Activated CD4-positive, CD25-positive, alpha-beta regulatory T cell (primary cell): ENCODE measurements at regions not wholly inside any gene's neighbourhood (a gene's known extent, or its start where the extent isn't known, plus 50 kb on each side); places are given as distances from the start of the nearest gene placed in this dataset.

Source experiments
- DNase-seq, 4 experiments: peaks; one replicate each; lab custom pipeline; 2025; lab: John Stamatoyannopoulos, UW

DNA sequence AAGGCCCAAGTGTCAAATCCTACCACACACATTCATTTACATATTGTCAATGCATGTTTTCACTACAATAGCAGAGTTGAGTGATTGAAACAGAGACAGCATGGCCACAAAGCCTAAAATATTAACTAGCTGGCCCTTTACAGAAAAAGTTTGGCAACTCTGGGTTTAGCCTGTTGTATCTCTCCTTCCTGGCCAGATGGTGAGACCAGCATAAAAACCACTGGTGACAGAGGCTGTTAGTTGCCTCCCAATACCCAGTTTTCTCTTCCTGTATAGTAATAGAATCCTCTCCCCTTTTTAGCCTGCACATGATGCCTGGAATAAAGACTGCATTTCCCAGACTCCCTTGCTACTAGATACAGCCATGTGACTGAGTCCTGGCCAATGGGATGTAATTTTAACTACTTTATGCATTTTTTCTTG, 100.0 kb upstream of the TAB2 start:
- DNase-seq, result no peak

DNA sequence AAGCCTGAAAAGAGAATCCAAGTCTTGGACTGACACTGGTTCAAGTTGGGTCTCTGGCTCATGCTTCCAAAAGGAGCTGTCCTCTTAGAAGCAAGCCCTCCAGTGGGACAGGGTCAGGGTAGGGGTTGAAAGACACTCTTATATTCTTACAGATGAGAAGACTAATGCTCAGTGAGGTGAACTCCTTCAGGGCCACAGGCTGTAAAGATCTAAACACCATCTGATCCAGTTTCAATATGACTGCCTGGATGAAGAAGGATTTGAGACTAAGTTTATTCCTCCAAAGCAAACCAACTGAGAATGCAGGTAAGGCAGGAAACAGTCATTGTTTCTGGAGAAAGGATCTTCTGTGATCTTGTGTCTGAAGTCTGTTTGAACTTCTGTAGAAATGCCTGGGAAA, 99.0 kb upstream of the TAB2 start:
- no peak for DNase-seq

DNA sequence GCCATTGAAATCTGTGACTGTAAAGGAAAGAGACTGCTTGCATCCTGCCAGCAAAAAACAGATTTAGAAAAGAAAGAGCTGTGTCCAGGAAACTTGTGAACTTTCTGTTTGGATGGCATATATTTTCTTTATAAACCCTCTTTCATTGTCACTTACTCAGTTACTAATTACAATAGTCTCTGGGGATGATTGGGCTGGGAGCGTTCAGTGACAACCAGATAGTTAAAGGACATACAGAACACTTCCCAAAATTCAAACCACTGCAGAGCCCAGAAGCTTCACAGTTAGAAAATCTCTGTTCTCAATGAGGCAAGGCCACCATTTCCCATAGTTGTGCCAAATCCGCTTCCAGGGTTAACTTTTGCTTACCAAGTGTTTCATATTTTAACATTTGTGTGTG, 98.6 kb upstream of the TAB2 start:
- DNase-seq, result no peak

DNA sequence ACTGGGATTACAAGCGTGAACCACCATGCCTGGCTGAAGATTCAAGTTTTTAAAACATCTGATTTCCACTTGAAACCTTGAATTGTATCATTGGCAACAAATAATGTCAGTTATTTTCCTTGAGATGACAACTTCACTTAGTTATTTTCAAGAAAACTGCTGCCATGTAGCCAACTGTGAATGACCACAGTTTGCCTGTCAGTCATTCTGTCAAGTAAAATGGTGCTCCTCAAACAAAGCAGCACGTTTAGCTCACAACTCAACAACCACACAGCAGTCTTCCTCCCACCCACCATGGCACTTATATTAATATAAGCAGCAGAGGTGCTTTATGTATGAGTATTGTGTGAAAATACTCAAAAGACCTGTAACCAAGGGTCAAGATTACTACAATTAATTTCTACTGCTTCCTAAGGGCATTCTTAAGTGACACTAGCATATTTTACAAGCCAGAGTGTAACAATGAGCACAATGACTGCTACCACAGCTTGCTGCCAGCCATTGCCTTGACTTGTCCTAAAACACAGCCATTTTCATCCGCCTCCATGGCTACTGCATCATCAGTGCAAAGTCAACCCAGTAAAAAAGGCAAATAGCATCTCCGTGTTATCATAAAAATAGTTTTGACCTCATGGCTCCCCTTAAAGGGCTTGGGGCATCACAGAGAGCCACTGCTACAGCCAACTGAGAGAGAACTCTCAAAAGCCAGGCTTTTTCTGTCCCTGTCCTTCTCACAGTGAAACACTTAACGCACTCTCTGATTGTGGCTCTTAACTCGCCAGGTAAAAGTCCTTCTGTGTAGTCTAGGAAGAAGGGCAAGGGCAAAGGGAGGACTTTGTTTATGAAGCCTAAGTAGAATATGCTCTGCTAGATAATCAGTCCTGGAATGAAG, 96.4 kb upstream of the TAB2 start:
- DNase-seq, result no peak

DNA sequence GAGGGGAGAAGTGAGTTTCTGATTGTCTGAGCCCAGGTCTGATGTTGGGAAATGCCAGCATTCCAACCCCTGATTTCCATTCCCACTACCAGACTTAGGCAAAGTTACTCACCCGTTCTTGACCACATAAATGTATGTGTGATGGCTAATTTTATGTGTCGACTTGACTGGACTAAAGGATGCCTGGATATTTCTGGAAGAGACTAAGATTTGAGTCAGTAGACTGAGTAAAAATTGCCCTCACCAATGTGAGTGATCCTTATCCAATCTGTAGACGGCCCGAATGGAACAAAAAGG, 95.8 kb upstream of the TAB2 start:
- DNase-seq, result no peak

DNA sequence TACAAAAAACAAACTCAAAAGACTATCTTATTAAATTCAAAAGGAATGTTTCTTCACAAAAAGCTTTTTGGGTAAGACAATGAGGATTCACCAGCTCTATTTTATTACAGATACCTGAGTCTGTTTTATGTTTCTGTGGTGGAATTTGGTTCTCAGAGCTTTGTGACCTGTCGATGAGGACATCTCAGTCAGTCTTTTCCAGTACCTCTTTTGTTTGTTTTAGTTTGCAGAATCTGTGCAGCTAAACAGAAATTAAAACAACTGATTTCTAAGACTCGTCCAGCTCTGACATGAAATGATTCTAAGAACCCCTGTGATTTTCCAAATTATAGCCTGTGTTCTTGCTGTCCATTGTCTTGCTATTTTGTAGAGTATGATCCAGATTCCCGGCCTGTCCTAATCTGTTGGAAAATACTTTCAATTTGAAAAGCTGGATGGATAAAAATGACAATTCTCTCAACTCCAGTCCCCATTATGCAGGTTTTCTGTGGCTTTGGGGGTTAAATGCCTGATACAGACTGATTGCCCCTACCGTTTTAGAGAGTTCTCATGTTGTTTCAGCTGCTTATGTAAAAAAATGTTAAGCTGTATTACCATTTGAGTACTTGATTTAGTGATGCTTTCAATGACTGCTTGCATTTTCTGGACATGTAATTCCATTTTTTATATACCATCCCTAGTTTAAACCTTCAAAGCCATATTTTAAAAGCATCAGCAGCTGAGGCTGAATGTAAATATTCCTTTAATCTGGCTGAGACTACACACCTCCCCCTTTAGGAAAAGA, 94.2 kb upstream of the TAB2 start:
- DNase-seq, result no peak

DNA sequence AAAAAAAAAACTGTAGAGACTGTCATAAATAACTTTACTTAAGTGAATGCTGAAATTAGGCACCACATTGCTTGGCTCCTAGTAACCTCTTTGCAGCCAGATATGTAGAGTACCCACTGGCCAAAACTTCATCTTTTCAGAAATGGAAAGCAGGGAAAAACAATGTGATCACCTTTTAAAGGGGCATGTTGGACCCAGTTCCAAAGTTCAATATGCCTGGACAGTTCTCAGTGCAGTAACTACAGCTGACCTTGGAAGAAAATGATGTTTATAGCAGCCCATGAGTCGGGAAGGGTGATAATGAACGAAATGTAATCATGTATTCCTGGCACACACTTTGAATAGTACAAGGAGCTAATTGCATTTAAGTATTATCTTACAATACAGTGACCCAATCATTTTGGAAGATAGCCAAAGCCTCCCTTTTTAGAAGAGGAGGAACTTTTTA, 93.6 kb upstream of the TAB2 start:
- DNase-seq, result no peak

DNA sequence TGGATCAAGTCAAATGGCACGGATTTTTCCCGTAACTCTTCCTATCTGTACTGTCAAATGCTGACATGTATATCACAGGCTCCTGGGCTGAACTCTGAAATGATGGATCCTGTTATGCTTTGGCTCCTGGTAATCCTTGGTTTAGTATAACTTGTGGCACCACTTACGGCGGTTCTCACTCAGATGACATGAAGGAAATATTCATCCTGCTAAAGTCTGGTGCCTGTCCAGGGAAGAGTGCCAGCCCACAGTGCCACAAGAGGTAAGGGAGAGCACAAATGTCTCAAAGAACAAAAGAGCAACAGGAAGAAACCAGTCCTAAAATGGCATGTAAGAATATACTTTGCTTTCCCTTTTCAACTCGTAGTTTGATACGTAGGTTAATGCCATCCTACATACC, 93.1 kb upstream of the TAB2 start:
- DNase-seq, result no peak

DNA sequence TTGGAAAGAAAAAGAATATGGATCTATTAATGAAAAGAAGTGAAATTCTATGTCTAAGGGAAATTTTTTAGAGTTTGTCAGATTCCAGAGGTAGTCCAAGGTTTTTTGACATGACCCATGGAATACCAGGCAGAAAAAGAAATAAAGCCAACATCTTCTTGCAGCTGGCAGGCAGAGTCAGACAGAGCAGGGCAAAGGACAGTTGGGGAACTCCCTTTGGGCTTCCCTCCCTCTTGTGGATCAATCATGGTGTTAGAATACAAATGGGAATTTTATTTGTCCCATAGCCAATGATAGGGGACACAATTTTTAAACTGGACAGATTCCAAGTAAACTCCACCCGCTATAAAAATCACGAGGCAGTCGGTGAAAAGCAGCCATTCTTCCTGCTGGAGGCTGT, 92.1 kb upstream of the TAB2 start:
- DNase-seq, result no peak

DNA sequence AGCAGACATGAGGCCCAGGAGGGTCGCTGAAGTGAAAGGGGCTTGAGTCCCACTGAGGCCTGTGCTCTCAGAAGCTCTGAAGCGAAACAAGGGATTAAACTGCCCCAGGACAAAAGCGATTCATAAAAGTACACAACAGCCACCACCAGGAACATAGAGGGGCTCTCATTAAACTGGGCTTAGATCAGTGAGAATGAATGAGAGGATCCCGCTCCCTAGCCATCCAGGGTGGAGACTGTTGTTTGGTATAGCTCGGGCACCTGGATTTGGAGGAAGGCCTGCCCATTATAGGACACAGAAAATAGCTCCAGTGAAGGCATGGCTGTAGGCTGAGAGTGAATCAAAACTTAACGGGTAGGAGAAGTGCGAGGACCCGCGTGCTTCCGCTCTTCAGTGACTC, 91.6 kb upstream of the TAB2 start:
- DNase-seq, result no peak

DNA sequence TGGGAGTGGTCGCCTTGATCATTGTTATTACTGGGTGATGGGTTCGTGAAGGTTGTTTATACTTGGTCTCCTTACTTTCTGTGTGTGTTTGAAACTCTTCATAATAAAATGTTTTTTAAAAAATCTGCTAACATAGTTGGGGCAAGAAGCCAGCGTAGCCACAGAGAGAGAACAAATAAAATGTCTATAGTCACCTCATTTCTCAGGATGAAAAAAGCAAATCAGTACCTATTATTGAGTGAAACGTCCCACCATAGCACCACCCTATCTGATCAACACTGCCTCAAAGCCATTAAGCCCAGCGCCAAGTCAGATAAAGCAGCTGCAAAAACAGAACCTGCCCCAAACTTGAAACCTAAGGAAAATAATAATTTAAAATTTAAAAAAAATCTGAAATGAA, 89.7 kb upstream of the TAB2 start:
- DNase-seq, result no peak

DNA sequence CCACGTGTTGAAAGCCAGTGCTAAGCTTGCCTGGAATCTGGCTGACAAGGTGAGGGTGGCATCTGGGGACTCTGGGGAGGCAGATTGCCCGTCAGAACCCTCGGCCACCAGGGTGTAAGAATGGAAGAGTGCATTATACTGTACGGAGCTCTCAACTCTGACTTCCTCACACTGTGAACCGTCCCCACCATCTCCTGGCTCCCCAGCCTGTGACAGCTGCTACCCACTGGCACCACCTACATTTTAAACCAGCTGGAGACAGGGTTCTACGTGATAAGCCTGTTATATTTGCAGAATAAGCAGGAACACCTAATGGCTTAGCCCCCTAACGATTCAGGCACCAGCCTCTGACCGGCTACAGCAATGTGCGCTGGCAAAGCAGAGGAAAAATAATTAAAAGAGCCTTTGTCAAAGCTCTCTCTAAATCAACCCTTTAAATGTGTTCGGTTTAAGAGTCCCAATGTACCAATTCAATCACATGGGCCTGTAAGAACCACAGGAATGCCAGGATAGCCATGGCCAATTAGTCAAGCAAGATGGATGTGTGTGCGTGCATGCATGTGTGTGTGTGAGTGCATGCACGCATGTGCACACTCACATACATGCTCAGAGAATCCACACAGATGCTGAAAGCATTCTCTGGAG, 89.1 kb upstream of the TAB2 start:
- no peak for DNase-seq

DNA sequence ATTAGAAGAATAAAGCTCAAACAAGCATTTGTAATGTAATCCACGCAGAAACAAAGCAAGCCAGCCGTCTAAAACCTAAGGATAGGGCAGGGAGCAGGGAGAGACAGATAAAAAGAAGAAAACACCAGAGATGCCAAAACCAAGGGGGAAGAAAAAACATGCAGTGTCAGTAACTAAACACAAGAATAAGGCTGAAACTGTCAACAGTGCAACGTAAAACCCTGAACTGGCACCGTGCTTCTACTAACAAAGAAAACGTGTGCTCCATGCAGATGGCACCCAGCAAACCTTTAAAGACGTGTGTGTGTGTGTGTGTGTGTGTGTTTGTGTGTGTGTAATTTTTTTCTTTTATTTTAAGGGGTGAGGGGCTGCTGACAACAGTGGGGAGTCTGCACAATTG, 88.4 kb upstream of the TAB2 start:
- no peak for DNase-seq

DNA sequence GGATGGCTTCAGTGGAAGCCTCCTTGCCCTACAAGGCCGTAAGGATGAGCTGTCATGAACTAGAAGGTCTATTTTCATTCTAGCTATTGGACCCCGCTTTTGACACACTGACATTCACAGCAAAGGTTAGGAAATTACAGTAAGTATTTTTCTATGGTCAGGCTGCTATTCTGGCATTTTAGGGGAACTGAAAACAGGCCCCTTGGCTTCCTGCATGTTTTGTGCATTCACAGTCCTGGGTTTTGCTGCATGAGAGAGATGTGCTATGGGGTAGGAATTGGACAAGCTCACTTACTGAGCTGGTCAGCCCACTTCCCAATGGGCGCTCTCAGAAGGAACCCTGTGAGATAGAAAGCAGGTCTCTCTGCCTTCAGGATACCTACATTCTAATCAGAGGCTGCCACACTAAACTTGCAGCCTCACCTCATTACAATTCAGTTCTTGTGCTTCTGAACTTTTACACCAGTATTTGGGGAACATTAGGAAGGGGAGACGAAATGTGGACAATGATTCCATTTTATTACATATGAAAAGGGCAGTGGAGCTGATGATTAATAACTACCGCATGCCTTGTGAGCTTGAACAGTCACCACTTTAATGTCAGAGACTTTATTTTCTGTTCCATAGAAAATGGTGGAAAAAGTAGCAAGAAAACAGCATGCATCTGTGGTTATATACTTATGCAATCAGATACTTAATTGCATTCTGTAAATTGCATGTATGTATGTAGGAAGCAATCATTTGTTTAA, 86.6 kb upstream of the TAB2 start:
- DNase-seq, result no peak

DNA sequence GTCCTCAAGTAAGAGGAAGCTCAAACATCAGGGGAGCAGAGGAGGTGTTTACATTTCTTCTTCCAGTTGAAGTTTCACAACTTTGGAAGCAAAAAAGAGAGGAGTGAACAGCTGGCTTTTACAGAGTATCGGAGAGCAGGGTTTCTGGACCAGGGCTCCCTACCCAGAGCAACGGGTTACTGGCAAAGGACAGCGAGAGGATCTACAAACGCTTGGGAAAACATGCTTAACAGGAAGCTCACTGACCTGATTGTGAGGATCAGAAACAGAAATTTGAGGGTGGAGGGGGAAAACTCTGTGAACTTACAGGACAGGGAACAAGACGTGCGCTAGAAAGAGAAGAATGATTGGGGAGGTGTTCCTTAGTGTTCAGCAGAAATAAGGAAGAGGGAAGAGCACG, 85.7 kb upstream of the TAB2 start:
- no peak for DNase-seq

DNA sequence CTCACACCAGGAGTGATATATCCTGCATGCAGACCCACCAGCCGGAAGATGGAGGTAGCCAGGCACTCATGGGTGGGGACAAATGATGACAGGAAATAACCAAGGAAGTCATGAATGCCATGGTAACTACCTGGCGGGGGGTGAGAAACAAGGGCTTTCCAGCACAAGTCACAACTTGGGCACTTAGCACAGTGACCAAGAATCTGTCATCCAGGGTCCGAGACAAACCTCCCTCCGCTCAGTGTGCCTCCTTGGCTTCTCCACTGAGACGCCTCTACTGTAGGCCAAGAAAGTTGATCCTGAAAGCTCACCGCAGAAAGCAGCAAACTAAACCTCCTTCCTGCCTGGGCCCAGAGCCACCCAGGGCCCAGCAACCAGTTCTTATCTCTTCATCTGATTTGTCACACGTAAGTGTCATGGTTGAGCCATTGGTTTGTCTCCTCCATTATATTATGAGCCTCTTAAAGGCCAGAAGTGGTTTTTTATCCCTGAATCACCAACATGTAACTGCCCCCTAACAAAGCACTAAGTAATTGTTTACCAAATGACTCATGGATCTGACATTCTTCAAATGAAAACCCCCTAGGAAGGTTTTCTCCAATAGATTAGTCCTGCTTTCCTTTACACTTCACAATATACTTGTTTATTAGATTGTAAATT, 84.3 kb upstream of the TAB2 start:
- DNase-seq, result peak in 3 of 4 experiments; percentile 11 to 27 (median 14)

DNA sequence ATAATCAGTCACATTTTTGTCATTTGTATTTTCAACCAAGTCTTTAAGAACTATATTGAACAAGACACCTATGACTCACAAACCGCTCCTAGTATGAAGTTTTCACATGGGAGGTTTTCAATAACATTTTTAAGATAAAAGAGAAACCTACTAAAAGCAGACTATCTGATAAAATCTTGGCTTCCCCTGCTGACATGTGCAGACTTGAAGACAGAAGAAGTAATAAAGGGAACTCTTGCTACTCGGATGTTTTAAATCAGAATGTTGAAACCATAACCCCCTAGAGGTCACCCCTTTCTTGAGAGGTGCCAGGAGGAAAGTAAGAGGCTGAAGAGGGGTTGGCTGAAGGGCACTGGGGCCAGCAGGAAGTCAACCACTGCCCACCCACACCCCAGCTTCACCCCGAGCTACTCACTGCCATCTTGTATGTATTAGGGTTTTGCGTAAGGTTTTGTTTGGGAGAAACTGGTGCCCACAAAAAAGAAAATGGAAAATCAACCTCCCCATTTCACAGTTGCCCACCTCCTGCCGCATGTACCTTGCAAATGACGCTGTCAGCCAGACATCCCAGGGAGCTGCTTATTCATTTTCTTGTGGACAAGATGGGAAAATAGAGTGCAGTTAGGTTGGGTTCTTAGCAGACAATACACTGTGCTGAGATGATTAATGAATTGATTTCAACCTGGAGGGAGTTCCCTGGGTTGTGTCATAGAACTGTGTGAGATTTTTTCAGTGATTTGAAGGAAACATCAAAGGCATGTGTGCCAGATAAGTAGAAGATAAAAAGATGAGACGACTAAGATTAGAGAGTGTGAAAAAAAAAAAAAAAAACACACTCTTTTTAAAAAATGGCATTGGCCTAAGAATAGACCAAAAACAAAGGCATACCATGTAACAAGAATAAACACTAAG, 83.2 kb upstream of the TAB2 start:
- no peak for DNase-seq

DNA sequence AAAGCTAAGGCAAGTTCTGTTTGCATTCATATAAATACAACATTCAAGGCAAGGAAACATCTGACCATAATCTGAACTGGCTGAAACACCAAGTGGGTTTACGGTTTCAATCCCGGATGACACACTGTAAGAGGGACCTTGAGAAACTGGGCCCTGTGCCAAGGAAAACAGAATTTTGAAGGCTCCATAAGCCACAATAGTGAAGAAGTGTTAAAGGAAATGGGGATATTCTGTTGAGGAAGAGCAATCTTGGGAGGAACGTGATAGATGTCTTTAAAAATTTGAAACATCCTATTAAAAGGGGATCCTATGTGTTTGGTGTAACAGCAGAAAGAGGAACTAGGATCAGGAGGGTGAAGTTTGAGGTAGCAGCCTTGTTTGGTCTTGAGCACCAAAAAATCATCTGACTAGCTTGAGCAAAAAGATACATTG, 82.4 kb upstream of the TAB2 start:
- DNase-seq, result no peak

DNA sequence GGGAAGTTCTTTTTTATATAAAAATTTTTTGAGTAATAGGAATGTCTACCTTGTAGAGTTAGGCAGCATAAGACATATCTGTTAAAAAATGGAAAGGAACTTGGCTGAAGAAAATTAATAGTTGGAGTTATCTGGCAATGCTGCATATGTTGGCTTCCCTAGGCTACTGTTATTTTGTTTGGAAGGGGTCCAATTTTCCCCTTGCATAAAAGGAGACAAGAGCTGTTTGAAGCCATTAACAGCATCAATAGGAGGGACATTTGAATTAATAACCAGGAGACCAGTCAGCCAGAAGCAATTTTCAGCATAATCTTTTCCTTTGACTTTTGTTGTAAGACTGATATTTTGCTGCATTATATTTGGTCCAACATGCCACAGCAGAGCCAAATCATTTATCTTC, 80.9 kb upstream of the TAB2 start:
- DNase-seq, result no peak

DNA sequence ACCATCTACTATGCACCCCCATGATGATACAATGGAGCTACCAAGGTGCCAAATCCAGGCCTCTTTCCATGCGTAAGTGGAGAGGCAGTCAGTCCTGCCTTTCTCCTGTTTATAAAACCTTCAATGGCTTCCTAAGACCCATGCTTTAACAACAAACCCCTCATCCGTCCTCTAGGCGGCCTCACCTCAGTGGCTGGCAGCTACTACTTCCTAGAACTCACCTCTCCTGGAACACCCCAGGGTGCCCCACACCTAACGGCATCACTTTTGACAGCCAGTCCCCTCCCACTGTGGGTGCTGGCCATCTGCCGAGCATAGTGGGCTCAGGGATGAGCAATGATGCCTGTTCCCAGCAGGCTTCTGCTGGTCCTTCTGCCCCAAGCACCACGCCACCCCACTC, 80.0 kb upstream of the TAB2 start:
- no peak for DNase-seq
